WTC11 (cell line): ENCODE measurements at regions not wholly inside any gene's neighbourhood (a gene's known extent, or its start where the extent isn't known, plus 50 kb on each side); places are given as distances from the start of the nearest gene placed in this dataset.

ENCODE experiments used
- GABPB1 ChIP-seq: sonication (generic); formaldehyde crosslinking; IDR thresholded peaks from 2 replicates; pipeline ENCODE4 v1.8.1; 2023; ENCODE audit warnings: mild to moderate bottlenecking, missing genetic modification reagents
- SP1 ChIP-seq: sonication (generic); formaldehyde crosslinking; conservative IDR thresholded peaks from 2 replicates; pipeline ENCODE4 v1.8.1; 2022; ENCODE audit warnings: missing genetic modification reagents
- ZNF232 ChIP-seq: sonication (generic); formaldehyde crosslinking; IDR thresholded peaks from 2 replicates; pipeline ENCODE4 v1.8.0; 2022; ENCODE audit warnings: mild to moderate bottlenecking, missing genetic modification reagents
- TF ChIP-seq, protein P1 (sequence below): sonication (generic); formaldehyde crosslinking; IDR thresholded peaks from 2 replicates; pipeline ENCODE4 v1.8.1; 2023; ENCODE audit warnings: mild to moderate bottlenecking, moderate library complexity, missing genetic modification reagents
- TF ChIP-seq, protein P2 (sequence below): fragments of 200-600 bp; IDR thresholded peaks from 2 replicates; pipeline ENCODE4 v1.8.0; 2022; ENCODE audit warnings: antibody characterized with exemption
- TF ChIP-seq, protein P3 (sequence below): sonication (generic); formaldehyde crosslinking; IDR thresholded peaks from 2 replicates; pipeline ENCODE4 v1.8.1; 2022; ENCODE audit warnings: mild to moderate bottlenecking, moderate library complexity, missing genetic modification reagents

DNA sequence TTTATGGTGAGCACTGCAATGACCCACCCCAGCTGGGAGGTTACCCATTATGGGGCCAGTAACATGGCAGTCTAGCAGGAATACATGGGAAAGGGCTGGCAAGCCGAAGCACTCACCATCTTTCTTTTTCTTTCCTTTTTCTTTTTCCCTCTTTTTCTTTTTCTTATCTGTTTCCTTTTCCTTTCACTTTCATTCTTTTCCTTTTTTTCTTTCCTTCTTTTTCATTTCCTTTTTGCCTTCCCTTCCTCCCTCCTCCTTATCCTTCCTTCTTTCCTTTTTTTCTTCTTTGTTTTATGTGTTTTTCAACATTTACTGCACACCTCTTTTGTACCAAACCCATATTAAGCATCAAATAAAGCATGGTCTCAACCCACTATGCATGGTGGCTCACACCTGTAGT lies 501.1 kb downstream of the MED13L start:
- TF ChIP-seq SP1 (no peak), ZNF232 (no peak), GABPB1 (no peak)
- TF ChIP-seq, protein P1, sequence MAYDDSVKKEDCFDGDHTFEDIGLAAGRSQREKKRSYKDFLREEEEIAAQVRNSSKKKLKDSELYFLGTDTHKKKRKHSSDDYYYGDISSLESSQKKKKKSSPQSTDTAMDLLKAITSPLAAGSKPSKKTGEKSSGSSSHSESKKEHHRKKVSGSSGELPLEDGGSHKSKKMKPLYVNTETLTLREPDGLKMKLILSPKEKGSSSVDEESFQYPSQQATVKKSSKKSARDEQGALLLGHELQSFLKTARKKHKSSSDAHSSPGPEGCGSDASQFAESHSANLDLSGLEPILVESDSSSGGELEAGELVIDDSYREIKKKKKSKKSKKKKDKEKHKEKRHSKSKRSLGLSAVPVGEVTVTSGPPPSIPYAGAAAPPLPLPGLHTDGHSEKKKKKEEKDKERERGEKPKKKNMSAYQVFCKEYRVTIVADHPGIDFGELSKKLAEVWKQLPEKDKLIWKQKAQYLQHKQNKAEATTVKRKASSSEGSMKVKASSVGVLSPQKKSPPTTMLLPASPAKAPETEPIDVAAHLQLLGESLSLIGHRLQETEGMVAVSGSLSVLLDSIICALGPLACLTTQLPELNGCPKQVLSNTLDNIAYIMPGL (CRISPR knock-in tag): no peak
- TF ChIP-seq, protein P2, sequence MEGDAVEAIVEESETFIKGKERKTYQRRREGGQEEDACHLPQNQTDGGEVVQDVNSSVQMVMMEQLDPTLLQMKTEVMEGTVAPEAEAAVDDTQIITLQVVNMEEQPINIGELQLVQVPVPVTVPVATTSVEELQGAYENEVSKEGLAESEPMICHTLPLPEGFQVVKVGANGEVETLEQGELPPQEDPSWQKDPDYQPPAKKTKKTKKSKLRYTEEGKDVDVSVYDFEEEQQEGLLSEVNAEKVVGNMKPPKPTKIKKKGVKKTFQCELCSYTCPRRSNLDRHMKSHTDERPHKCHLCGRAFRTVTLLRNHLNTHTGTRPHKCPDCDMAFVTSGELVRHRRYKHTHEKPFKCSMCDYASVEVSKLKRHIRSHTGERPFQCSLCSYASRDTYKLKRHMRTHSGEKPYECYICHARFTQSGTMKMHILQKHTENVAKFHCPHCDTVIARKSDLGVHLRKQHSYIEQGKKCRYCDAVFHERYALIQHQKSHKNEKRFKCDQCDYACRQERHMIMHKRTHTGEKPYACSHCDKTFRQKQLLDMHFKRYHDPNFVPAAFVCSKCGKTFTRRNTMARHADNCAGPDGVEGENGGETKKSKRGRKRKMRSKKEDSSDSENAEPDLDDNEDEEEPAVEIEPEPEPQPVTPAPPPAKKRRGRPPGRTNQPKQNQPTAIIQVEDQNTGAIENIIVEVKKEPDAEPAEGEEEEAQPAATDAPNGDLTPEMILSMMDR: no peak
- TF ChIP-seq, protein P3, sequence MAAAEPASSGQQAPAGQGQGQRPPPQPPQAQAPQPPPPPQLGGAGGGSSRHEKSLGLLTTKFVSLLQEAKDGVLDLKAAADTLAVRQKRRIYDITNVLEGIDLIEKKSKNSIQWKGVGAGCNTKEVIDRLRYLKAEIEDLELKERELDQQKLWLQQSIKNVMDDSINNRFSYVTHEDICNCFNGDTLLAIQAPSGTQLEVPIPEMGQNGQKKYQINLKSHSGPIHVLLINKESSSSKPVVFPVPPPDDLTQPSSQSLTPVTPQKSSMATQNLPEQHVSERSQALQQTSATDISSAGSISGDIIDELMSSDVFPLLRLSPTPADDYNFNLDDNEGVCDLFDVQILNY (CRISPR knock-in tag): no peak
